ENCODE measurements at regions not wholly inside any gene's neighbourhood (a gene's known extent, or its start where the extent isn't known, plus 50 kb on each side); places are given as distances from the start of the nearest gene placed in this dataset.

- WGBS, 2 experiments (ENCODE audit: extremely low coverage in 1 of 2, insufficient coverage in 1 of 2, insufficient read length in 1 of 2, insufficient replicate concordance in 2 of 2, low coverage in 1 of 2, low lambda C conversion rate in 2 of 2, missing lambda C conversion rate in 1 of 2), result 90% methylated on average over 6 of the region's 6 CpGs; no CpG with 5 or more reads in 1 of the 2 experiments
- DNase-seq (ENCODE audit: low read depth in 1 of 2, low spot score in 2 of 2) (no peak), FAIRE-seq (no peak)
Measured at GRCh38 chr5:5591567-5591966, 169.1 kb downstream of the ICE1 start.

More at GRCh38 chr5:5591567-5591966, 169.1 kb downstream of the ICE1 start:
- no peaks in the 10 kb centered on the region; a peak in 1 of 4 replicates for H3K9me3 ChIP-seq (ENCODE audit: insufficient read depth in 2 of 2, low read depth in 1 of 2, low read length in 1 of 2)
- ChIA-PET CTCF (ENCODE audit: partially characterized antibody) (no interaction called here), POLR2A (ENCODE audit: partially characterized antibody) (no interaction called here)
- no peaks in the 10 kb centered on the region for H3K27me3 ChIP-seq (replicated peaks in 1 of 4; ENCODE audit: control insufficient read depth in 3 of 4, extremely low read depth in 1 of 4, insufficient read depth in 3 of 4, low read length in 3 of 4)
- H3K4me2 ChIP-seq (ENCODE audit: insufficient read depth in 1 of 2, low read depth in 2 of 2, low read length in 2 of 2), result no peak overlapping the region
- no peak overlapping the region for H4K5ac ChIP-seq (ENCODE audit: insufficient read length, low read depth, low read length)
- no peak overlapping the region for H3K27ac ChIP-seq (ENCODE audit: low read depth, low read length)
- no peak overlapping the region for H2BK120ac ChIP-seq (replicated peaks; ENCODE audit: low read depth, low read length)
- no peak overlapping the region for H3K4ac ChIP-seq (replicated peaks; ENCODE audit: insufficient read length, low read depth, low read length)
- H2BK12ac ChIP-seq (ENCODE audit: low read depth, low read length), result no peak overlapping the region
- H3K23ac ChIP-seq (ENCODE audit: insufficient read length), result no peak overlapping the region
- H4K20me1 ChIP-seq (replicated peaks in 1 of 2; ENCODE audit: control insufficient read depth in 1 of 2, insufficient read depth in 2 of 2, low read length in 2 of 2), result no peaks in the 10 kb centered on the region
- no peak for TF ChIP-seq CHD1 (IDR thresholded peaks at IDR 0.05; ENCODE audit: low read depth, low read length)
- TF ChIP-seq RBBP5 (IDR thresholded peaks at IDR 0.05; ENCODE audit: borderline replicate concordance, low read depth, low read length), result no peak
- TF ChIP-seq BACH1 (IDR thresholded peaks at IDR 0.05; ENCODE audit: low read length), result no peak
- no peak for TF ChIP-seq POU5F1 (IDR thresholded peaks at IDR 0.05; ENCODE audit: low read depth, low read length)
- TF ChIP-seq RNF2 (IDR thresholded peaks at IDR 0.05; ENCODE audit: borderline replicate concordance, low read depth, low read length, missing control alignments, poor library complexity, severe bottlenecking), result no peak
- no peak for TF ChIP-seq ASH2L (IDR thresholded peaks at IDR 0.05; ENCODE audit: low read length)
- TF ChIP-seq BCL11A (IDR thresholded peaks at IDR 0.05; ENCODE audit: low read depth in 2 of 2, low read length in 2 of 2), result no peak
- TF ChIP-seq HDAC2 (IDR thresholded peaks at IDR 0.05; ENCODE audit: borderline replicate concordance in 1 of 2, low read depth in 2 of 2, low read length in 2 of 2), result no peak
- TF ChIP-seq CBX5 (IDR thresholded peaks at IDR 0.05; ENCODE audit: low read depth, low read length), result no peak
- TF ChIP-seq CEBPB (IDR thresholded peaks at IDR 0.05; ENCODE audit: low read depth, low read length), result no peak
- H2AK5ac ChIP-seq (ENCODE audit: low read depth, low read length), result no peak overlapping the region
- H3K79me1 ChIP-seq (ENCODE audit: low read depth, low read length), result no peaks in the 10 kb centered on the region
- H2AFZ ChIP-seq (ENCODE audit: low read length), result no peak overlapping the region
- no peak overlapping the region for H3K56ac ChIP-seq (replicated peaks; ENCODE audit: insufficient read length, low read depth, low read length)
- no peaks in the 10 kb centered on the region for H3K4me1 ChIP-seq (replicated peaks in 1 of 4; ENCODE audit: control insufficient read depth in 3 of 4, insufficient read depth in 4 of 4, low read length in 3 of 4)
- no peak overlapping the region for H2BK15ac ChIP-seq (ENCODE audit: low read length)
- H4K91ac ChIP-seq (replicated peaks; ENCODE audit: insufficient read length, low read length), result no peak overlapping the region
- no peak overlapping the region for H2BK5ac ChIP-seq (ENCODE audit: low read depth, low read length)
- H3K36me3 ChIP-seq (ENCODE audit: control insufficient read depth in 2 of 4, insufficient read depth in 4 of 4, low read length in 3 of 4), result no peaks in the 10 kb centered on the region
- no peak overlapping the region for H2BK20ac ChIP-seq (ENCODE audit: low read length)
- H3K4me3 ChIP-seq (ENCODE audit: extremely low read depth in 1 of 4, insufficient read depth in 2 of 4, low read depth in 3 of 4, low read length in 4 of 4), result no peak overlapping the region
- no peak overlapping the region for H3K9ac ChIP-seq (replicated peaks in 1 of 4; ENCODE audit: extremely low read depth in 1 of 4, low read depth in 3 of 4, low read length in 3 of 4)
- H3K23me2 ChIP-seq (ENCODE audit: low read depth, low read length), result no peaks in the 10 kb centered on the region
- H4K8ac ChIP-seq (ENCODE audit: extremely low read depth, insufficient read depth, low read length), result no peak overlapping the region
- no peak overlapping the region for H3K18ac ChIP-seq (ENCODE audit: extremely low read depth, low read length)
- no peaks in the 10 kb centered on the region for H3K79me2 ChIP-seq (ENCODE audit: control insufficient read depth in 1 of 2, insufficient read depth in 2 of 2, low read length in 2 of 2)
- no peak overlapping the region for H3K14ac ChIP-seq (ENCODE audit: insufficient read length)

Measured in H1 (cell line).